IMR-90 (cell line): ENCODE measurements at regions not wholly inside any gene's neighbourhood (a gene's known extent, or its start where the extent isn't known, plus 50 kb on each side); places are given as distances from the start of the nearest gene placed in this dataset.

Source experiments
- ATAC-seq: fragments of 200-7000 bp; cut with Tn5 transposase; 2 replicates; pipeline ENCODE4 v1.9.1; 2020; ENCODE audit warnings: low read depth, mild to moderate bottlenecking, moderate library complexity
- BruUV-seq: library from RNA; stranded (reverse); fragments of 400-500 nt; replicated peaks from 2 replicates; lab custom pipeline; 2021; lab: Mats Ljungman, UMichigan
- CTCF ChIA-PET: fragments of 300-600 bp; formaldehyde crosslinking; extraction: SDS; loops from one replicate; lab custom pipeline; 2021; ENCODE audit warnings: antibody characterized with exemption; lab: Yijun Ruan, JAX
- POLR2A ChIA-PET: fragments of 300-600 bp; sonication (Branson Sonifier 250); formaldehyde crosslinking; loops from one replicate; lab custom pipeline; 2022; ENCODE audit warnings: antibody characterized with exemption; ENCODE audit not compliant: unreplicated experiment; lab: Charles Lee
- DNase-seq: peaks from one replicate; pipeline ENCODE4 v3.0.0; 2013
- H2AFZ ChIP-seq: replicated peaks from 2 replicates; pipeline ENCODE3; 2013; ENCODE audit warnings: low read length, mild to moderate bottlenecking; ENCODE audit not compliant: poor library complexity
- H2AK5ac ChIP-seq: 2 replicates; pipeline ENCODE4 v1.6.1; 2013; ENCODE audit warnings: low read depth, low read length, inconsistent platforms
- H2AK9ac ChIP-seq: replicated peaks from 2 replicates; pipeline ENCODE3; 2013; ENCODE audit warnings: mild to moderate bottlenecking, low read depth, low read length, moderate library complexity; ENCODE audit not compliant: poor library complexity
- H2BK120ac ChIP-seq: 2 replicates; pipeline ENCODE4 v1.6.1; 2013; ENCODE audit warnings: low read depth, low read length, inconsistent platforms
- H2BK15ac ChIP-seq: 3 replicates; pipeline ENCODE4 v1.6.1; 2013; ENCODE audit warnings: low read depth, low read length, inconsistent platforms
- H2BK20ac ChIP-seq: 2 replicates; pipeline ENCODE4 v1.6.1; 2013; ENCODE audit warnings: low read depth, mild to moderate bottlenecking, inconsistent platforms, low read length, moderate library complexity
- H2BK5ac ChIP-seq: 2 replicates; pipeline ENCODE4 v1.6.1; 2013; ENCODE audit warnings: mild to moderate bottlenecking, low read depth, low read length, inconsistent platforms; ENCODE audit not compliant: poor library complexity, severe bottlenecking
- H3K14ac ChIP-seq: replicated peaks from 2 replicates; pipeline ENCODE4 v1.6.1; 2013; ENCODE audit warnings: low read depth, low read length, inconsistent platforms
- H3K18ac ChIP-seq: 2 replicates; pipeline ENCODE4 v1.6.1; 2013; ENCODE audit warnings: low read depth, low read length, control low read depth
- H3K23ac ChIP-seq: 2 replicates; pipeline ENCODE4 v1.6.1; 2013; ENCODE audit warnings: low read depth, low read length, inconsistent platforms
- H3K27ac ChIP-seq: 2 replicates; pipeline ENCODE4 v1.5.1; 2013; ENCODE audit warnings: mild to moderate bottlenecking, control low read depth, low read length; ENCODE audit not compliant: insufficient read depth
- H3K27me3 ChIP-seq: 2 replicates; pipeline ENCODE4 v1.6.1; 2013; ENCODE audit warnings: low read length; ENCODE audit not compliant: control insufficient read depth, insufficient read depth
- H3K36me3 ChIP-seq: 2 replicates; pipeline ENCODE4 v1.6.1; 2013; ENCODE audit warnings: low read length, mixed read lengths; ENCODE audit not compliant: control insufficient read depth, insufficient read depth
- H3K4ac ChIP-seq: 2 replicates; pipeline ENCODE4 v1.6.1; 2013; ENCODE audit warnings: low read depth, low read length, inconsistent platforms
- H3K4me1 ChIP-seq: 2 replicates; pipeline ENCODE4 v1.6.1; 2013; ENCODE audit warnings: low read length, mixed read lengths; ENCODE audit not compliant: control insufficient read depth, insufficient read depth
- H3K4me2 ChIP-seq: 2 replicates; pipeline ENCODE4 v1.6.1; 2013; ENCODE audit warnings: low read depth, mild to moderate bottlenecking, control low read depth, low read length, moderate library complexity
- H3K4me3 ChIP-seq: 2 replicates; pipeline ENCODE4 v1.5.1; 2013; ENCODE audit warnings: low read depth, mild to moderate bottlenecking, control low read depth, low read length, moderate library complexity; ENCODE audit not compliant: insufficient read depth
- H3K56ac ChIP-seq: 2 replicates; pipeline ENCODE4 v1.6.1; 2013; ENCODE audit warnings: low read length, inconsistent platforms; ENCODE audit not compliant: insufficient read depth; ENCODE audit errors: extremely low read depth
- H3K79me1 ChIP-seq, 2 experiments: 2 replicates each; pipeline ENCODE4 v1.6.1; 2013; ENCODE audit warnings: low read length in 2 of 2, inconsistent platforms in 1 of 2, low read depth in 1 of 2
- H3K9ac ChIP-seq: 2 replicates; pipeline ENCODE4 v1.6.1; 2013; ENCODE audit warnings: low read depth, low read length, control low read depth
- H3K9me1 ChIP-seq: 2 replicates; pipeline ENCODE4 v1.6.1; 2013; ENCODE audit warnings: low read length, inconsistent platforms; ENCODE audit not compliant: insufficient read depth
- H3K9me3 ChIP-seq: 2 replicates; pipeline ENCODE4 v1.6.1; 2013; ENCODE audit warnings: low read length; ENCODE audit not compliant: control insufficient read depth, insufficient read depth
- H4K20me1 ChIP-seq: 2 replicates; pipeline ENCODE4 v1.6.1; 2013; ENCODE audit warnings: low read length, inconsistent platforms; ENCODE audit not compliant: insufficient read depth
- H4K5ac ChIP-seq: 2 replicates; pipeline ENCODE4 v1.6.1; 2013; ENCODE audit warnings: mild to moderate bottlenecking, low read depth, low read length, control low read depth
- H4K8ac ChIP-seq, 2 experiments: 2 replicates each; pipeline ENCODE4 v1.6.1; 2013; ENCODE audit warnings: low read depth in 2 of 2, low read length in 2 of 2, control low read depth in 1 of 2, inconsistent platforms in 1 of 2
- H4K91ac ChIP-seq: 2 replicates; pipeline ENCODE4 v1.6.1; 2013; ENCODE audit warnings: low read depth, low read length, inconsistent platforms; ENCODE audit not compliant: insufficient read depth
- BHLHE40 ChIP-seq: fragments of 150-350 bp; IDR thresholded peaks from 2 replicates; pipeline ENCODE4 v1.6.1; 2016; ENCODE audit warnings: mild to moderate bottlenecking, low read depth, low read length
- CHD1 ChIP-seq: IDR thresholded peaks from 2 replicates; pipeline ENCODE4 v1.6.1; 2012; ENCODE audit warnings: low read depth, low read length, improper control_type of control experiment
- ELK1 ChIP-seq: fragments of 150-350 bp; IDR thresholded peaks from 2 replicates; pipeline ENCODE4 v1.6.1; 2016; ENCODE audit warnings: low read depth, mild to moderate bottlenecking, low read length, moderate library complexity, borderline replicate concordance
- FOS ChIP-seq: fragments of 150-350 bp; IDR thresholded peaks from 2 replicates; pipeline ENCODE4 v1.6.1; 2016; ENCODE audit warnings: low read depth, low read length
- MAFK ChIP-seq: IDR thresholded peaks from 2 replicates; pipeline ENCODE4 v1.6.1; 2012; ENCODE audit warnings: low read depth, low read length, improper control_type of control experiment
- MAZ ChIP-seq: IDR thresholded peaks from 2 replicates; pipeline ENCODE4 v1.6.1; 2012; ENCODE audit warnings: low read depth, mild to moderate bottlenecking, low read length, improper control_type of control experiment, moderate library complexity, borderline replicate concordance
- MXI1 ChIP-seq: IDR thresholded peaks from 2 replicates; pipeline ENCODE4 v1.6.1; 2012; ENCODE audit warnings: low read depth, mild to moderate bottlenecking, low read length, moderate library complexity, borderline replicate concordance
- NFE2L2 ChIP-seq: fragments of 150-350 bp; IDR thresholded peaks from 2 replicates; pipeline ENCODE4 v1.6.1; 2016; ENCODE audit warnings: low read depth, mild to moderate bottlenecking, low read length
- POLR2A ChIP-seq: IDR thresholded peaks from 2 replicates; pipeline ENCODE4 v1.6.1; 2012; ENCODE audit warnings: mild to moderate bottlenecking, low read depth, low read length
- RAD21 ChIP-seq: IDR thresholded peaks from 2 replicates; pipeline ENCODE4 v1.6.1; 2012; ENCODE audit warnings: low read length, improper control_type of control experiment
- RCOR1 ChIP-seq: IDR thresholded peaks from 2 replicates; pipeline ENCODE4 v1.6.1; 2012; ENCODE audit warnings: mild to moderate bottlenecking, low read length, improper control_type of control experiment; ENCODE audit not compliant: insufficient replicate concordance
- RFX5 ChIP-seq: IDR thresholded peaks from 2 replicates; pipeline ENCODE4 v1.8.0; 2012; ENCODE audit warnings: low read depth, mild to moderate bottlenecking, low read length, moderate library complexity
- SMC3 ChIP-seq: fragments of 150-350 bp; IDR thresholded peaks from 2 replicates; pipeline ENCODE4 v1.6.1; 2016; ENCODE audit warnings: low read depth, mild to moderate bottlenecking, antibody characterized with exemption, low read length, moderate library complexity
- USF2 ChIP-seq: fragments of 150-350 bp; IDR thresholded peaks from 2 replicates; pipeline ENCODE4 v1.6.1; 2017; ENCODE audit warnings: mild to moderate bottlenecking, antibody characterized with exemption, low read length, low read depth
- WGBS, 2 experiments: methylation state at CpG; one replicate each; pipeline versions ENCODE4 v1.1.5 to v1.1.7; 2013; ENCODE audit warnings: missing lambda C conversion rate in 2 of 2; ENCODE audit not compliant: insufficient read length in 1 of 2; ENCODE audit errors: extremely low coverage in 2 of 2; 5-methylcytosine and 5-hydroxymethylcytosine counted together
- dilution Hi-C: fragments of 300-500 bp; cut with HindIII; formaldehyde crosslinking; loops from one replicate; pipeline ENCODE4 v1.14.3; 2018; ENCODE audit warnings: low sequenced_read_pairs; ENCODE audit not compliant: unreplicated experiment
- in situ Hi-C: fragments of 300-500 bp; cut with MboI; formaldehyde crosslinking; loops from 3 replicates; pipeline ENCODE4 v1.14.3; 2019; ENCODE audit warnings: low sequenced_read_pairs, inconsistent platforms, mixed read lengths
- intact Hi-C: fragments of 100-400 bp; cut with micrococcal nuclease; formaldehyde crosslinking; loops from 2 replicates; pipeline ENCODE4 v1.10.0; 2022

GRCh38 chr2:118292991-118293390 is 204.7 kb downstream of the INSIG2 start:
- Histone ChIP-seq H2BK5ac (no peak overlapping the region), H4K91ac (no peak overlapping the region), H3K4me3 (no peak overlapping the region), H2AFZ (no peak overlapping the region), H2BK15ac (no peak overlapping the region), H3K27ac (no peak overlapping the region), H3K4ac (no peak overlapping the region), H3K4me1 (no peaks in the 10 kb centered on the region), H4K5ac (no peak overlapping the region), H3K9ac (no peak overlapping the region), H2BK20ac (no peak overlapping the region), H3K9me1 (no peaks in the 10 kb centered on the region), H3K23ac (no peak overlapping the region), H4K8ac (no peak overlapping the region), H3K9me3 (no peaks in the 10 kb centered on the region), H2AK5ac (no peak overlapping the region), H3K56ac (no peak overlapping the region), H3K27me3 (no peaks in the 10 kb centered on the region), H3K14ac (no peak overlapping the region), H3K4me2 (no peak overlapping the region), H4K20me1 (no peaks in the 10 kb centered on the region), H2BK120ac (no peak overlapping the region), H3K79me1 (no peaks in the 10 kb centered on the region), H3K36me3 (no peaks in the 10 kb centered on the region), H2AK9ac (no peak overlapping the region), H3K18ac (no peak overlapping the region)
- POLR2A ChIA-PET = no interaction called here
- WGBS, 2 experiments = no CpG with 5 or more reads among the region's 2 CpGs
- DNase-seq (no peak), ATAC-seq (no peak)
- BruUV-seq = no TSS peak
- in situ Hi-C loops = no loop called here
- no peak for TF ChIP-seq ELK1
- TF ChIP-seq NFE2L2 = no peak
- no peak for TF ChIP-seq MAFK
- TF ChIP-seq CHD1 = no peak
- TF ChIP-seq RFX5 = no peak
- TF ChIP-seq RCOR1 = no peak
- no peak for TF ChIP-seq RAD21
- no peak for TF ChIP-seq MXI1
- no peak for TF ChIP-seq MAZ
- TF ChIP-seq BHLHE40 = no peak
- no peak for TF ChIP-seq FOS
- TF ChIP-seq POLR2A = no peak
- no peak for TF ChIP-seq SMC3
- no peak for TF ChIP-seq USF2
- dilution Hi-C loops = no loop called here
- CTCF ChIA-PET = no interaction called here
- intact Hi-C loops = no loop called here
